Pancreas (tissue), 10 donors: ENCODE measurements at regions not wholly inside any gene's neighbourhood (a gene's known extent, or its start where the extent isn't known, plus 50 kb on each side); places are given as distances from the start of the nearest gene placed in this dataset.
A peak's percentile ranks its signal among the peaks of the same experiment; 100 is the strongest.

ENCODE experiments used
- ATAC-seq, 4 donors: fragments of 200-7000 bp; cut with Tn5 transposase; one replicate each; pipeline versions ENCODE4 v1.8.0 to v1.9.1; 2020; ENCODE audit warnings: mild to moderate bottlenecking in 4 of 4, moderate library complexity in 4 of 4
- DNase-seq, 6 donors: peaks; one replicate each; pipeline ENCODE4 v3.0.0-alpha.2; 2020
- FAIRE-seq: peaks from 2 replicates; lab custom pipeline; 2012; peaks lifted over from hg19 to GRCh38; lab: Jason Lieb, UNC
- H3K27ac ChIP-seq, 4 donors: fragments of 200-600 bp; sonication (generic); 1 replicate in 3 of 4; 2 replicates in 1 of 4; pipeline versions ENCODE4 v1.5.0 to v1.8.0; 2020
- H3K27me3 ChIP-seq, 4 donors: fragments of 200-600 bp; one replicate each; pipeline ENCODE4 v1.8.0; 2021
- H3K36me3 ChIP-seq, 3 donors: fragments of 200-600 bp; sonication (generic) in 1 of 3; one replicate each; pipeline versions ENCODE4 v1.5.0 to v1.8.0; 2020 to 2021
- H3K4me1 ChIP-seq, 3 donors: fragments of 200-600 bp; one replicate each; pipeline ENCODE4 v1.8.0; 2021
- H3K4me3 ChIP-seq, 4 donors: fragments of 200-600 bp; sonication (generic) in 2 of 4; one replicate each; pipeline versions ENCODE4 v1.5.0 to v1.8.0; 2020 to 2021
- H3K9me3 ChIP-seq, 4 donors: fragments of 200-600 bp; one replicate each; pipeline ENCODE4 v1.8.0; 2021
- CTCF ChIP-seq, 4 donors: fragments of 200-600 bp; sonication (generic) in 3 of 4; IDR thresholded peaks; one replicate each; pipeline versions ENCODE4 v1.5.0 to v1.8.0; 2021; ENCODE audit warnings: antibody characterized with exemption in 4 of 4
- WGBS, 2 donors: extraction: QIAGEN DNeasy Blood & Tissue Kit; methylation state at CpG; one replicate each; pipeline ENCODE4 v1.1.7; 2013; 5-methylcytosine and 5-hydroxymethylcytosine counted together
- intact Hi-C, 3 donors: fragments of 100-400 bp; cut with DNase I; formaldehyde crosslinking; loops; one replicate each; pipeline versions ENCODE4 v1.11.1 to v1.14.2; 2022
- donor health status: healthy with polysubstance abuse.
- donor health status: DM: no; HTN: no; CAD: no; lungs with moderate emphysema.
- donor health status: DM: no; HTN: no; CAD: no.
- donor health status: control.
- donor health status: control.
- donor health status: Bipolar disorder and iron deficiency.
- donor health status: DM: yes; HTN: yes; CAD: no.
- donor health status: DM: no; HTN: no; CAD: no.
- donor health status: DM: no; HTN: no; CAD: no.
- donor health status: DM: yes; HTN: yes; CAD: no.

- no peak for TF ChIP-seq CTCF (IDR thresholded peaks at IDR 0.05)
- no peak for ATAC-seq
- H3K36me3 ChIP-seq: no peaks in the 10 kb centered on the region
- H3K4me3 ChIP-seq: no peak overlapping the region
- H3K27ac ChIP-seq: no peak overlapping the region
- H3K27me3 ChIP-seq: no peaks in the 10 kb centered on the region
- FAIRE-seq: no peak
- no peaks in the 10 kb centered on the region for H3K9me3 ChIP-seq
- intact Hi-C loops: no loop called here
- WGBS, 2 donors: 80 to 94% methylated on average over 1 of the region's 1 CpG
- DNase-seq: no peak
- H3K4me1 ChIP-seq: no peaks in the 10 kb centered on the region
These were observed 314.7 kb upstream of the ALCAM start for GRCh38 chr3:105051972-105052371.

DNA sequence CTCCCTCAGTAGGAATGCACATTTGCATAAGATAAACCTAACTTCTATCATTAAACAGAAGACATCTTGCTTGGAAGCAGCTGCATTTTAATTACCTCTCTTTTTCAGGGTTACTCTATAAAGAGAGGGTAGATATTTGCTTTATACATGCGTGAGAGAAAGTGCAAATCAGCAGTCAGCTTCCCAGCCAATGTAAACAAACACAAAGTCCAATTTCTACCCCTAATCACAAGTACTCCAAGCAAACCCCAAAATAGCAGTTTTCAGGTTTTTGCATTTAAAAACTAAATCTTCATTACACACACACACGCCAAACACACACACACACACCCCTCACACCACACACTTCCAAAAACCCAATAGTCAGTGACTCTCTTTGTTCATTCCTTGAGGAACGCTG is 303.9 kb upstream of the ALCAM start:
- Histone ChIP-seq H3K36me3 (no peaks in the 10 kb centered on the region), H3K4me3 (no peak overlapping the region), H3K9me3 (no peaks in the 10 kb centered on the region), H3K27me3 (no peaks in the 10 kb centered on the region), H3K27ac (no peak overlapping the region), H3K4me1 (peaks cover 0 to 13% (median 6%) of the 10 kb centered on the region in 3 donors)
- 14 to 16% methylated on average over 3 of the region's 3 CpGs for WGBS, 2 donors
- TF ChIP-seq CTCF (IDR thresholded peaks at IDR 0.05): no peak
- DNase-seq (no peak), ATAC-seq (peak; percentile 73 to 96 (median 88)), FAIRE-seq (no peak)
- intact Hi-C loops: no loop called here

- no peaks in the 10 kb centered on the region for H3K27me3 ChIP-seq
- FAIRE-seq (no peak), ATAC-seq (peak in 3 of 4 donors; percentile 14 to 55 (median 55)), DNase-seq (no peak)
- WGBS, 2 donors: 50 to 63% methylated on average over 8 of the region's 8 CpGs
- no peaks in the 10 kb centered on the region for H3K36me3 ChIP-seq
- no peak overlapping the region for H3K4me3 ChIP-seq
- intact Hi-C loops: no loop called here
- no peak overlapping the region for H3K27ac ChIP-seq
- no peaks in the 10 kb centered on the region for H3K9me3 ChIP-seq
- peaks cover 0 to 13% (median 6%) of the 10 kb centered on the region in 3 donors for H3K4me1 ChIP-seq
- TF ChIP-seq CTCF (IDR thresholded peaks at IDR 0.05): no peak
These were observed 300.5 kb upstream of the ALCAM start for GRCh38 chr3:105065895-105066839.

DNA sequence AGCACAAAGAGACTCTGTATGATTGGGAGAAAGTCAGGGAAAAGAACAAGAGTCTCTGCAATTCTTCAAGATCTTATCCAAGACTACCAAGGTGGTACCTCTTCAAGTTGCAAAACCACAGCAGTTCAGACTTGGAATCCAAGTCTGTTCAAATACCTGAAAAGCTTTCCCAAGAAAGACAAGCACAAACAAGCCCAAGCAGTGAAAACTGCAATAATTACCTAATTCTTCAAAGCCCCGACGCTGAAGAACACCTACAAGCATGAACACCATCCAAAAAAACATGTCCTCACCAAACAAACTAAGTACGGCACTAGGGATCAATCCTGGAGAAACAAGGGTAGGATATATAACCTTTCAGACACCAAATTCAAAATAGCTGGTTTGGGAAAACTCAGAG is 299.3 kb upstream of the ALCAM start:
- no peak for ATAC-seq
- Histone ChIP-seq H3K9me3 (no peaks in the 10 kb centered on the region), H3K4me1 (peaks cover 0 to 12% (median 5%) of the 10 kb centered on the region in 3 donors), H3K4me3 (no peak overlapping the region), H3K36me3 (no peaks in the 10 kb centered on the region), H3K27me3 (no peaks in the 10 kb centered on the region), H3K27ac (no peak overlapping the region)
- intact Hi-C loops: no loop called here
- DNase-seq: no peak
- FAIRE-seq: no peak
- 92 to 99% methylated on average over 3 of the region's 3 CpGs for WGBS, 2 donors
- no peak for TF ChIP-seq CTCF (IDR thresholded peaks at IDR 0.05)
